ENCODE measurements at regions not wholly inside any gene's neighbourhood (a gene's known extent, or its start where the extent isn't known, plus 50 kb on each side); places are given as distances from the start of the nearest gene placed in this dataset.
"Not testable (repeated sequence)": the region's sequence is repeated elsewhere in the genome, so short reads cannot be mapped to it uniquely, and the experiment has no call there.

DNA sequence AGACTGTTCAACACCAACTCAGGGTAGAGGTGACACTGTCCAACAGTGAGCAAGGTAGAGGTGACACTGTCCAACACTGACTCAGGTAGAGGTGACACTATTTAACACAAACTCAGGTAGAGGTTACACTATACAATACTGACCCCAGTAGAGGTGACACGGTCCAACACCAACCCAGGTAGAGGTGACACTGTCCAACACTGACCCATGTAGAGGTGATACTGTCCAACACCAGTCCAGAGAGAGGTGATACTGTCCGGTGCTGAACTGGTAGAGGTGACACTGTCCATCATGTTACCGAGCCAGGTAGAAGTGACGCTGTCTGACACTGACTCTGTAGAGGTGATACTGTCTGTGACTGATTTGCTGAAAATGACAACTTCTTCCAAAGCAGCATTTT, 102.4 kb downstream of the GATA3 start:
- Mint-ChIP-seq H3K27me3 (ENCODE audit: low read depth) (peaks cover 24% of the 10 kb centered on the region), H3K4me1 (ENCODE audit: low read depth) (peaks cover 18% of the 10 kb centered on the region), H3K27ac (no peak overlapping the region), H3K36me3 (ENCODE audit: insufficient read depth in 2 of 2) (peaks cover 0 to 4% of the 10 kb centered on the region in 2 donors), H3K9me3 (peaks cover 0 to 8% of the 10 kb centered on the region in 2 donors), H3K4me3 (no peak overlapping the region)
- DNase-seq (no peak), ATAC-seq (replicated peaks in 1 of 2) (no peak)

DNA sequence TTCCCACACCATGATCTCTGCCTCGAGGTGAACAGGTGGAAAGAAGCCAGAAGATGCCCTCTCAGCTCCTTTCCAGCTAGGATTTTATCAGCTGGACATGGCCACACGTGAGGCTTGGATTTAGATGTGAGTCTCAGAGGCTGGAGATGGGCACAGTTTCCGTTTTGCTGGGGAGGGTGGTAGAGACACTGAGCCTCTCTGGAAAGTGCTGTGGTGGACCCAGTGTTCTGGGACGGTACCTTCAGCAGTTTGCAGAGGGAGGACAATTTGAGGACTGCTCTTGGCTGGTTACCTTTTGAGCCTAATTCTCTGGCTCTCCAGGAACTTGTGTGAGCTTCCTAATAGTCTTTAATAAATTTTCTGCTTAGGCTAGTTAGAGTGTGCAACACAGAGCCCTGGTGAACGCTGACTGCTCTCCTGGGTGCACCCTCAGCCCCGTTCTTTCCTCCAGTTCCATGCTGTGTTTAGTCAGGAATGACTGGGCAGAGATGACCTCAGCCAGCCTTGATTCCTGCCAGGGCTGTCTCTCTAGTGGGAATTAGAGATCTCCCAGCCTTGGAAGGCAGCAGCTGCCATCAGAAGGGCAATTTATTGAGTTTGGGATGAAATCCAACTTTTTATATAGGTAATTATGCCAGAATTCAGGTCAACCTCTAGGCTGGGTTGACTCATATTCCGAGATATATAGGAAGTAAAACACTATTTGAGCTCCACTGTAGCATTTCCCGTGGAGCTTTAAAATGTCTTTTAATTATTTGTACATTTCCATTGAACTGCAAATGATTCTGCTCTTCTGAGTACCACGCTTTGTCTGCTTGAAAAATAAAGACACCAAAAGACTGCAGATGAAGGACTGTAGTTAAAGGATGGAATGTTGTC, 103.9 kb downstream of the GATA3 start:
- peaks cover 24% of the 10 kb centered on the region for H3K27me3 Mint-ChIP-seq (ENCODE audit: low read depth)
- DNase-seq, result no peak
- H3K9me3 Mint-ChIP-seq, result peaks cover 0 to 8% of the 10 kb centered on the region in 2 donors
- peaks cover 18% of the 10 kb centered on the region for H3K4me1 Mint-ChIP-seq (ENCODE audit: low read depth)
- H3K4me3 Mint-ChIP-seq, result no peak overlapping the region
- no peak for ATAC-seq (replicated peaks in 1 of 2)
- peaks cover 0 to 4% of the 10 kb centered on the region in 2 donors for H3K36me3 Mint-ChIP-seq (ENCODE audit: insufficient read depth in 2 of 2)
- no peak overlapping the region for H3K27ac Mint-ChIP-seq

DNA sequence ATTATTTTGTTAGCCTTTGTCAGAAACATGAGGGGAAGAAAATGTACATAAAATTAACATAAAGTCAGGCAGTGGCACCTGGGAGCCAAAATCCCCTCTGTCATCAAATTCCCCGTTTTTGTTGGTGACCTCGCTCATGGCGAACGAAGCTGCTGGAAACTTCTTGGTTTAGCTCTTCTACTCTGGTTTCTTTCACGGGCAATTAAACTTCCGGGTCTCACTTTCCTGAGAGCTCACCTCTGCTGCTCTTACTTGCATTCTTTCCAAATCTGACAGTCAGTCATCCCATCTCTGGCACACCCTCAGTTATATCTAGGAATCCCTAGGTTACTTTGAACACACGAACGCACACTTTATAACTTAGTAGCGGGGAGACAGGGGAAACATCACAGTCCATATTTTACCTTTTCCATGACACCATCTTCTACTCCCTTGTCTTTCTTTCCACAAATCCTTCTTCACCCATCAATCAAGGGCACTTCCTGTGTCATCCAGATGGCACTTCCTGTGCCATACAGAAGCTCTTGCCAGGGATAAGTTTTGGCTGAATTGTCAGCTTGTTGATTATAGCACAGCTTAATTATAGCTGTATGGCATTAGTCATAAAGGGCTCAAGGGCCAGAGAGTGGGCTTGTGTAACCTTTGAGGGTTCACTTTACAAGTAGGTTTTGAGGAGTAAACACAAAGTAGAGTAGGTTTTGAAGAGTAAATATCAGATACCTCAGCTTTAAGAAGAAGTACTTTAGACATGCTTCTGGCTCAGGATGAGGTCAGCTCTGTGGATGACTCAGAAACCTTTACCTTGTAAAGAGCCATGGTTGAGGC, 105.1 kb downstream of the GATA3 start:
- H3K27me3 Mint-ChIP-seq (ENCODE audit: low read depth), result peaks cover 24% of the 10 kb centered on the region
- peak overlapping the region; percentile 0 for H3K27ac Mint-ChIP-seq
- peaks cover 0 to 4% of the 10 kb centered on the region in 2 donors for H3K36me3 Mint-ChIP-seq (ENCODE audit: insufficient read depth in 2 of 2)
- peaks cover 0 to 9% of the 10 kb centered on the region in 2 donors for H3K9me3 Mint-ChIP-seq
- H3K4me1 Mint-ChIP-seq (ENCODE audit: low read depth), result peaks cover 12% of the 10 kb centered on the region
- DNase-seq (peak; percentile 17 to 21), ATAC-seq (replicated peaks in 1 of 2) (peak; percentile 95 to 96)
- peak overlapping the region in 1 of 2 donors; percentile 0 for H3K4me3 Mint-ChIP-seq

DNA sequence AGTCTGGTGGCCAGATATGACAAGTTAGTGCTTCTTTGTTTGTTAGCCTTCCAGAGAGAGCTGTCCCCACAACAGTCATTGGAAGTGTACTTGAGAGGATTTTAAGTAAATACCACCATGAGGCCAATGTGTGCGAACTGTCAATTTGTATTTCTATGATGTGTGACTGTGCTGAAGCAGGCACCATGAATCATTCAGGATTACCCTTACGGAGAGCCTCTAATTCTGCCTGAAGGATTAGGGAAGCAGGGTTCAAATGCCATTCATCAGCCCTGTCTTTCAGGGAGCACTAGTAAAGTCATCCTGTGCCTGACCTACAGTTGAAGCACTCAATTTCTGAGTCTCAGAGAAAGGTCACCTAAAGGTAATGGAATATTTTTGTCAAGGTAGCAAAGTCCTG, 109.3 kb downstream of the GATA3 start:
- Mint-ChIP-seq H3K27me3 (ENCODE audit: low read depth) (peaks cover 9% of the 10 kb centered on the region), H3K4me3 (no peak overlapping the region), H3K9me3 (peaks cover 15 to 24% of the 10 kb centered on the region in 2 donors), H3K27ac (no peak overlapping the region), H3K4me1 (ENCODE audit: low read depth) (peaks cover 12% of the 10 kb centered on the region), H3K36me3 (ENCODE audit: insufficient read depth in 2 of 2) (peaks cover 9 to 19% of the 10 kb centered on the region in 2 donors)
- ATAC-seq (replicated peaks in 1 of 2), result no peak
- DNase-seq, result no peak

DNA sequence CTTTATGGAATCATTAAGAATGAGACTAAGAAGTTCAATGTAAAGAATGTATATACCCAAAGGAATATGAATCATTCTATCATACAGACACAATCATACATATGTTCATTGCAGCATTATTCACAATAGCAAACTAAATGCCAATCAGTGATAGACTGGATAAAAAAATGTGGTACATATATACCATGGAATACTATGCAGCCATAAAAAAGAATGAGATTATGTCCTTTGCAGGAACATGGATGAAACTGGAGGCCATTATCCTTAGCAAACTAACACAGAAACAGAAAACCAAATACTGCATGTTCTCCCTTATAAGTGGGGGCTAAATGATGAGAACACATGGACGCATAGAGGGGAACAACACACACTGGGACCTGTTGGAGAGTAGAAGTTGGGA, 110.2 kb downstream of the GATA3 start:
- H3K4me1 Mint-ChIP-seq (ENCODE audit: low read depth); H3K4me3 Mint-ChIP-seq; H3K27ac Mint-ChIP-seq; DNase-seq; ATAC-seq (replicated peaks in 1 of 2); H3K27me3 Mint-ChIP-seq (ENCODE audit: low read depth): not testable (repeated sequence)
- Mint-ChIP-seq H3K9me3 (peaks cover 18 to 24% of the 10 kb centered on the region in 2 donors), H3K36me3 (ENCODE audit: insufficient read depth in 2 of 2) (peaks cover 14 to 25% of the 10 kb centered on the region in 2 donors)

DNA sequence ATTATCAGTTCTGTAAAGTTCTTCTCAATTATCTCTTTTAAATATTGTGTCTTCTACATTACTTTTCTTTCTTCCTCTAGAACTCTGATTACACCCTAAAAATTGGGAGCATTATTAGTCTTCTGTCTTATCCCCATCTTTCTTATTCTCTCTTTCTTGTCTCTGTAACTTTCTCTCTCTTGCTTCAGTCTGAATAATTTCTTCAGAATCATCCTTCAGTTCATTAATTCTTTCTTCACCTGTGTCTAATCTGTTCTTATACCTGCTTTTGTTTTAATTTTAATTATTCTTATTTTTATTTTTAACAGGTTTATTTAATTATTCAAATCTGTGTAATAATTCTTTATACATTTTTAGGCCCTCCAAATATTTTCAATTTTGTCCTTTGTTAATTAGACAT, 114.3 kb downstream of the GATA3 start:
- H3K9me3 Mint-ChIP-seq, result peaks cover 22% of the 10 kb centered on the region in 2 donors
- no peaks in the 10 kb centered on the region for H3K27me3 Mint-ChIP-seq (ENCODE audit: low read depth)
- ATAC-seq (replicated peaks in 1 of 2) (no peak), DNase-seq (no peak)
- H3K27ac Mint-ChIP-seq, result no peak overlapping the region
- peaks cover 5% of the 10 kb centered on the region for H3K4me1 Mint-ChIP-seq (ENCODE audit: low read depth)
- H3K4me3 Mint-ChIP-seq, result no peak overlapping the region
- peaks cover 14 to 22% of the 10 kb centered on the region in 2 donors for H3K36me3 Mint-ChIP-seq (ENCODE audit: insufficient read depth in 2 of 2)

DNA sequence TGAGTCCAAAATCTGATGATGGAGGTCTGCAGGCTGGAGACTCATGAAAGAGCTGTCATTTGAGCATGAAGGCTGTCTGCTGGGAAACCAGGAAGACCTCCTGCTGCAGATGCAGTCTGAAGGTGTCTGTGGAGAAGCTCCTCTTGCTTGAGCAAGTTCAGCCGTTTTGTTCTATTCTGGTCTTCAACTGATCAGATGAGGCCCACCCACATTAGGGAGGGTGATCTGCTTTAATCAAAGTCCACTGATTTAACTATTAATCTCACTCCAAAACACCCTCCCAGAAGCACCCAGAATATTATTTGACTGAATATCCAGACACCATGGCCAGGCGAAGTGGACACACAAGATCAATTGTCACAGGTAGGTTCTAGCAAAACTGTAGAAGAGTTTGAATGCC, 116.5 kb downstream of the GATA3 start:
- Mint-ChIP-seq H3K4me3 (no peak overlapping the region), H3K4me1 (ENCODE audit: low read depth) (peaks cover 5% of the 10 kb centered on the region), H3K36me3 (ENCODE audit: insufficient read depth in 2 of 2) (peaks cover 11 to 17% of the 10 kb centered on the region in 2 donors), H3K27ac (no peak overlapping the region), H3K9me3 (peaks cover 15 to 16% of the 10 kb centered on the region in 2 donors), H3K27me3 (ENCODE audit: low read depth) (no peaks in the 10 kb centered on the region)
- no peak for DNase-seq
- no peak for ATAC-seq (replicated peaks in 1 of 2)

DNA sequence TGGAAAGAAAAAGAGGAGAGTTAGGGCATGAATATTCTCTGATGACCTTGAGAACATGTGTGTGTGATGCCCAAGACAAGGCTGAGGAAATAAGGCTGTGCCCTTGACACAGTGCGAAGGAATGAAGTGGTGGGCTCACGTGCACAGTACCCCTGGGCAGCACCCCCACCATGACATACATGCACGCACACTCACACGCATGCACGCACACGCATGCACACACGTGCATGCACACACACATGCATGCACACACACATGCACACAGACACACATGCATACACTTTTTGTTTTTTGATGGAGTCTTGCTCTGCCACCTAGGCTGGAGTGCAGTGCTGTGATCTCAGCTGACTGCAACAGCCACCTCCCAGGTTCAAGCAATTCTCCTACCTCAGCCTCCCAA, 118.1 kb downstream of the GATA3 start:
- peaks cover 11 to 12% of the 10 kb centered on the region in 2 donors for H3K9me3 Mint-ChIP-seq
- no peak for ATAC-seq (replicated peaks in 1 of 2)
- H3K36me3 Mint-ChIP-seq (ENCODE audit: insufficient read depth in 2 of 2), result peaks cover 9 to 15% of the 10 kb centered on the region in 2 donors
- H3K27ac Mint-ChIP-seq, result no peak overlapping the region
- H3K4me3 Mint-ChIP-seq, result no peak overlapping the region
- no peaks in the 10 kb centered on the region for H3K27me3 Mint-ChIP-seq (ENCODE audit: low read depth)
- peaks cover 5% of the 10 kb centered on the region for H3K4me1 Mint-ChIP-seq (ENCODE audit: low read depth)
- DNase-seq, result no peak

DNA sequence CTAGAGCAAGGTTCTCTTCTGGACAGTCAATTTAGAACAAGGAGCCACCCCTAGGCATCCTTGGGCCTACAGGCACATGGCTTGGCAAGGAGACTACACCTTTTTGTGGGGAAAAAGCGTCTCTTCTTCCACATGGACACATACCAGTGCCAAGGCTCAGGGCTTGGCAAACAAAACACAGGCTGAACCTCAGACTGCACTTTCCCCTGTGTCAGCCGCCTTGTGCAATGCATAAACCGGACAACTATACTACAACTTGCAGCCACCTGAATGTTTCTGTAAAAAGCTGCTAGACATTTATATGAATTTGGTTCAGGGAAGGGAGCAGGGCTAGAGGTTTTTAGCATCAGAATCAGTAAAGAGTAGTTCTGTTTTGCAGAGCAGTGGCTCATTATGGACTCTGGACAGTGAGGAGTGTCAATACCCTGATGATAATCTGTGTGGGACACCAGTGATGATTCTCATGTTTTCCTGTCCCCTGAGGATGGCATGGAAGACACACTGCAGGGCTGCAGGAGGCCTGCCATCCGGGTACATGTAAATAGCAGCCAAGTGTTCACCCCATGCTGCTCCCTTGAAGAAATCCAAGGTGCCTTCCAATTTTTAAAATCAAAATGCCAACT, 118.9 kb downstream of the GATA3 start:
- Mint-ChIP-seq H3K4me3 (no peak overlapping the region), H3K36me3 (ENCODE audit: insufficient read depth in 2 of 2) (peaks cover 9 to 10% of the 10 kb centered on the region in 2 donors), H3K27ac (no peak overlapping the region), H3K27me3 (ENCODE audit: low read depth) (no peaks in the 10 kb centered on the region), H3K9me3 (peaks cover 10% of the 10 kb centered on the region in 2 donors), H3K4me1 (ENCODE audit: low read depth) (peaks cover 5% of the 10 kb centered on the region)
- ATAC-seq (replicated peaks in 1 of 2), result no peak
- no peak for DNase-seq

DNA sequence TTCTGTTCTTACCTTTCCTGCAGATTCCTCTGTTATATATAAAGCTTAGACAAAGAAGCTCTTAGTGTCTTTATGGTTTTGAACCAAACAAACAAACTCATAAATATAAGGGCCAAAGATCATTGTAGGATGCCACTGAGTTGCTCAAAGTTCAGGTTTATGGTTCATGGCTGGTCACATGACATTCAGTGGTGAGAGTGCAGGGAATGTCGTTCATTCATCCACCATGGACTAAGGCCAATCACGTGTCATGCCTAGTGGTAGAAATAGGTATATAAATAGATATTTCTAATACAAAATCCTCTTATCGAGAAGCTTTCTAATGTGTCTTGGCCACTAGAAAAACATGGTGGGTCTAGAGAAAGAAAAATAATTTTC, 119.4 kb downstream of the GATA3 start:
- ATAC-seq (replicated peaks in 1 of 2) (no peak), DNase-seq (no peak)
- H3K27ac Mint-ChIP-seq, result no peak overlapping the region
- H3K4me1 Mint-ChIP-seq (ENCODE audit: low read depth), result peaks cover 5% of the 10 kb centered on the region
- H3K27me3 Mint-ChIP-seq (ENCODE audit: low read depth), result no peaks in the 10 kb centered on the region
- peaks cover 7% of the 10 kb centered on the region in 2 donors for H3K9me3 Mint-ChIP-seq
- no peak overlapping the region for H3K4me3 Mint-ChIP-seq
- H3K36me3 Mint-ChIP-seq (ENCODE audit: insufficient read depth in 2 of 2), result peaks cover 5 to 6% of the 10 kb centered on the region in 2 donors

DNA sequence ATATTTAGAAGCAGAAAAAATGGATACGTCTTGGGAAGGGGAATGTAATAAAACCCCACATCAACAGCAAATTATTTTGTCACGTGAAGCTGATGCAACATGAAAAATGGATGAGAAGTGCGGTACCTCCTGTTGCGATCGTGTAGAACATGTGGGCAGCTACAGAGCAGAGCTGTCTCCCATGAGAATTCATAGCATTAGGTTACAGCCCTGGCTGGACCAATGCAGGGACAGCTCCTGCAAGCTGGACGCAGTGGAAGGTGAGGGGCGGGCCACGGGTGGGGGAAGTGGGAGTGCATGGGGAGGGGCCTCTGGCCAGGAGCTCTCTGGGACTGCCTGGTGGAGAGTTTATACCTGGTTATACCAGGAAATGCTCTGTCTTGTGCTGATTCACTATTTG, 120.3 kb downstream of the GATA3 start:
- H3K36me3 Mint-ChIP-seq (ENCODE audit: insufficient read depth in 2 of 2), result no peaks in the 10 kb centered on the region
- ATAC-seq (replicated peaks in 1 of 2), result no peak
- DNase-seq, result no peak
- peaks cover 4% of the 10 kb centered on the region in 2 donors for H3K9me3 Mint-ChIP-seq
- no peak overlapping the region for H3K4me3 Mint-ChIP-seq
- no peaks in the 10 kb centered on the region for H3K27me3 Mint-ChIP-seq (ENCODE audit: low read depth)
- peaks cover 5% of the 10 kb centered on the region for H3K4me1 Mint-ChIP-seq (ENCODE audit: low read depth)
- H3K27ac Mint-ChIP-seq, result no peak overlapping the region

DNA sequence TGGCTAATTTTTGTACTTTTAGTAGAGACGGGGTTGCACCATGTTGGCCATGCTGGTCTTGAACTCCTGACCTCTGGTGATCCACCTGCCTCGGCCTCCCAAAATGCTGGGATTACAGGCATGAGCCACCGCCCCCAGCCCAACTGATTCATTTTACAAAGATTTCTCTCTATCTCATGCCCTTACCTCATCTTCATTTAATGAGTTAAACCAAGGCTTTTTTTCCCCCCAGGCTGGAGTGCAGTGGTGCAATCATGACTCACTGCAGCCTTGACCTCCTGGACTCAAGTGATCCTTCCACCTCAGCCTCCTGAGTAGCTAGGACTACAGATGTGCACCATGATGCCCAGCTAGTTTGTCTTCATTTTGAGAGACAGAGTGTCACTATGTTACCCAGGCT, 123.0 kb downstream of the GATA3 start:
- H3K4me3 Mint-ChIP-seq; ATAC-seq (replicated peaks in 1 of 2); H3K9me3 Mint-ChIP-seq; H3K27ac Mint-ChIP-seq; H3K27me3 Mint-ChIP-seq (ENCODE audit: low read depth); DNase-seq; H3K36me3 Mint-ChIP-seq (ENCODE audit: insufficient read depth in 2 of 2): not testable (repeated sequence)
- peaks cover 11% of the 10 kb centered on the region for H3K4me1 Mint-ChIP-seq (ENCODE audit: low read depth)

DNA sequence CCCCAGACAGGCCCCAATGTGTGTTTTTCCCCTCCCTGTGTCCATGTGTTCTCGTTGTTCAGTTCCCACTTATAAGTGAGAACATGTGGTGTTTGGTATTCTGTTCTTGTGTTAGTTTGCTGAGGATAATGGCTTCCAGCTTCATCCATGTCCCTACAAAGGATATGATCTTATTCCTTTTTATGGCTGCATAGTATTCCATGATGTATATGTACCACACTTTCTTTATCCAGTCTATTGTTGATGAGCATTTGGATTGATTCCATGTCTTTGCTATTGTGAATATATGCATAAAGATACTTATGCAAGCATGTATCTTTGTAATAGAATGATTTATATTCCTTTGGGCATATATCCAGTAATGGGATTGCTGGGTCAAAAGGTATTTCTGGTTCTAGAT, 125.3 kb downstream of the GATA3 start:
- ATAC-seq (replicated peaks in 1 of 2); H3K9me3 Mint-ChIP-seq; H3K27ac Mint-ChIP-seq; H3K36me3 Mint-ChIP-seq (ENCODE audit: insufficient read depth in 2 of 2); DNase-seq; H3K4me3 Mint-ChIP-seq; H3K27me3 Mint-ChIP-seq (ENCODE audit: low read depth): not testable (repeated sequence)
- H3K4me1 Mint-ChIP-seq (ENCODE audit: low read depth), result peaks cover 28% of the 10 kb centered on the region

Measured in activated T-cell treated with anti-CD3 and anti-CD28 coated beads, Interleukin-2, amount 50 U/mL, for 72 hours (primary cell).